A673 (cell line): ENCODE measurements at regions not wholly inside any gene's neighbourhood (a gene's known extent, or its start where the extent isn't known, plus 50 kb on each side); places are given as distances from the start of the nearest gene placed in this dataset.

Experiments
- EZH2 ChIP-seq: fragments of 200-600 bp; sonication (generic); IDR thresholded peaks from 2 replicates; pipeline ENCODE4 v1.6.1; 2017; ENCODE audit warnings: borderline replicate concordance, low read depth, mild to moderate bottlenecking, mixed read lengths, antibody characterized with exemption, low read length; ENCODE audit not compliant: poor library complexity, severe bottlenecking
- TF ChIP-seq, protein P1 (sequence below): fragments of 300-800, 200-600 bp; sonication (generic); conservative IDR thresholded peaks from 2 replicates; pipeline ENCODE4 v1.5.1; 2017; ENCODE audit warnings: low read depth, mild to moderate bottlenecking, antibody characterized with exemption, low read length, moderate library complexity, mixed read lengths

GRCh38 chr4:127007305-127007704 is 625.5 kb upstream of the INTU start:
- TF ChIP-seq, protein P1, sequence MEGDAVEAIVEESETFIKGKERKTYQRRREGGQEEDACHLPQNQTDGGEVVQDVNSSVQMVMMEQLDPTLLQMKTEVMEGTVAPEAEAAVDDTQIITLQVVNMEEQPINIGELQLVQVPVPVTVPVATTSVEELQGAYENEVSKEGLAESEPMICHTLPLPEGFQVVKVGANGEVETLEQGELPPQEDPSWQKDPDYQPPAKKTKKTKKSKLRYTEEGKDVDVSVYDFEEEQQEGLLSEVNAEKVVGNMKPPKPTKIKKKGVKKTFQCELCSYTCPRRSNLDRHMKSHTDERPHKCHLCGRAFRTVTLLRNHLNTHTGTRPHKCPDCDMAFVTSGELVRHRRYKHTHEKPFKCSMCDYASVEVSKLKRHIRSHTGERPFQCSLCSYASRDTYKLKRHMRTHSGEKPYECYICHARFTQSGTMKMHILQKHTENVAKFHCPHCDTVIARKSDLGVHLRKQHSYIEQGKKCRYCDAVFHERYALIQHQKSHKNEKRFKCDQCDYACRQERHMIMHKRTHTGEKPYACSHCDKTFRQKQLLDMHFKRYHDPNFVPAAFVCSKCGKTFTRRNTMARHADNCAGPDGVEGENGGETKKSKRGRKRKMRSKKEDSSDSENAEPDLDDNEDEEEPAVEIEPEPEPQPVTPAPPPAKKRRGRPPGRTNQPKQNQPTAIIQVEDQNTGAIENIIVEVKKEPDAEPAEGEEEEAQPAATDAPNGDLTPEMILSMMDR: no peak
- TF ChIP-seq EZH2: no peak
